ENCODE measurements at regions not wholly inside any gene's neighbourhood (a gene's known extent, or its start where the extent isn't known, plus 50 kb on each side); places are given as distances from the start of the nearest gene placed in this dataset.

DNA sequence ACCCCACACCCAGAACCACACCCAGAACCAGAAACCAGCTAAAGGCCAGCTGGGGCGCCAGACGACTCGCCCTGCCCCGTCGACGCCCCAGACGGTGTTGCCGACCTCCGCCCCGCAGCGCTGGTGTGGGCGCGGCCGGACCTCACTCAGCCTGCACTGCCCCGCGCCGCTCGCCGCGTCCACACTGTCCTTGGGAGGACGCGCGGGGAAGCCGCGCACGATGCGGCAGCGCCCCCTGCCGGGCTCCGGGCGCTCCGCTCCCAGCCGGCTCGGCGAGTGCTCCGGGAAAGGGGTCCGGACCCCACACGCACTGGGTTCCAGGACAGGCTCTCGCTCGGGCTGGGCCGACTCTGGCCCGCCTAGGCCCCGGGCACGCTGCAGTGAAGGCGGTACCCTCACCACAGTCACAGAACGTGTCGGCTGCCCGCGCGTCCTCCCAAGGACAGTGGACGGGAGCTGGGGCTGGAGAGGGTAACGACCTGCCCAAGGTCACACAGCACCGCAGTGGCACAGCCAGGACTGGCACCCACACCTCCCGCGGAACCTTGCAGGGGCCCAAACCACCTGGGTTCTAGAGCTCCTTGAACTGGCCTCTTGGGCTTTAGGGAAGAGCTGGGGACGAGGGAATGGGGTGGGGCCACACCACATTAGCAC lies 90.2 kb downstream of the DMRTA2 start (continued):
- TF ChIP-seq MXI1 (IDR thresholded peaks at IDR 0.05; ENCODE audit: borderline replicate concordance, low read depth, low read length) (0 out of 3 replicates have a peak, but pooled peaks have one; percentile 17), ZNF12 (CRISPR knock-in tag; IDR thresholded peaks at IDR 0.05) (no peak)
- TF ChIP-seq, protein P1, sequence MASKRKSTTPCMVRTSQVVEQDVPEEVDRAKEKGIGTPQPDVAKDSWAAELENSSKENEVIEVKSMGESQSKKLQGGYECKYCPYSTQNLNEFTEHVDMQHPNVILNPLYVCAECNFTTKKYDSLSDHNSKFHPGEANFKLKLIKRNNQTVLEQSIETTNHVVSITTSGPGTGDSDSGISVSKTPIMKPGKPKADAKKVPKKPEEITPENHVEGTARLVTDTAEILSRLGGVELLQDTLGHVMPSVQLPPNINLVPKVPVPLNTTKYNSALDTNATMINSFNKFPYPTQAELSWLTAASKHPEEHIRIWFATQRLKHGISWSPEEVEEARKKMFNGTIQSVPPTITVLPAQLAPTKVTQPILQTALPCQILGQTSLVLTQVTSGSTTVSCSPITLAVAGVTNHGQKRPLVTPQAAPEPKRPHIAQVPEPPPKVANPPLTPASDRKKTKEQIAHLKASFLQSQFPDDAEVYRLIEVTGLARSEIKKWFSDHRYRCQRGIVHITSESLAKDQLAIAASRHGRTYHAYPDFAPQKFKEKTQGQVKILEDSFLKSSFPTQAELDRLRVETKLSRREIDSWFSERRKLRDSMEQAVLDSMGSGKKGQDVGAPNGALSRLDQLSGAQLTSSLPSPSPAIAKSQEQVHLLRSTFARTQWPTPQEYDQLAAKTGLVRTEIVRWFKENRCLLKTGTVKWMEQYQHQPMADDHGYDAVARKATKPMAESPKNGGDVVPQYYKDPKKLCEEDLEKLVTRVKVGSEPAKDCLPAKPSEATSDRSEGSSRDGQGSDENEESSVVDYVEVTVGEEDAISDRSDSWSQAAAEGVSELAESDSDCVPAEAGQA (IDR thresholded peaks at IDR 0.05; ENCODE audit: low read depth): no peak
- TF ChIP-seq, protein P1 (CRISPR knock-in tag; IDR thresholded peaks at IDR 0.05; ENCODE audit: borderline replicate concordance): no peak
- TF ChIP-seq, protein P2, sequence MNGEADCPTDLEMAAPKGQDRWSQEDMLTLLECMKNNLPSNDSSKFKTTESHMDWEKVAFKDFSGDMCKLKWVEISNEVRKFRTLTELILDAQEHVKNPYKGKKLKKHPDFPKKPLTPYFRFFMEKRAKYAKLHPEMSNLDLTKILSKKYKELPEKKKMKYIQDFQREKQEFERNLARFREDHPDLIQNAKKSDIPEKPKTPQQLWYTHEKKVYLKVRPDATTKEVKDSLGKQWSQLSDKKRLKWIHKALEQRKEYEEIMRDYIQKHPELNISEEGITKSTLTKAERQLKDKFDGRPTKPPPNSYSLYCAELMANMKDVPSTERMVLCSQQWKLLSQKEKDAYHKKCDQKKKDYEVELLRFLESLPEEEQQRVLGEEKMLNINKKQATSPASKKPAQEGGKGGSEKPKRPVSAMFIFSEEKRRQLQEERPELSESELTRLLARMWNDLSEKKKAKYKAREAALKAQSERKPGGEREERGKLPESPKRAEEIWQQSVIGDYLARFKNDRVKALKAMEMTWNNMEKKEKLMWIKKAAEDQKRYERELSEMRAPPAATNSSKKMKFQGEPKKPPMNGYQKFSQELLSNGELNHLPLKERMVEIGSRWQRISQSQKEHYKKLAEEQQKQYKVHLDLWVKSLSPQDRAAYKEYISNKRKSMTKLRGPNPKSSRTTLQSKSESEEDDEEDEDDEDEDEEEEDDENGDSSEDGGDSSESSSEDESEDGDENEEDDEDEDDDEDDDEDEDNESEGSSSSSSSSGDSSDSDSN (CRISPR knock-in tag; IDR thresholded peaks at IDR 0.05): peak; percentile 53; the same call in 1 of the 2 replicates
